ENCODE measurements at regions not wholly inside any gene's neighbourhood (a gene's known extent, or its start where the extent isn't known, plus 50 kb on each side); places are given as distances from the start of the nearest gene placed in this dataset.
A peak's percentile ranks its signal among the peaks of the same experiment; 100 is the strongest.

- TF ChIP-seq POLR2A (IDR thresholded peaks at IDR 0.05) (no peak), CTCF (IDR thresholded peaks at IDR 0.05) (peak in 1 of 7 experiments; percentile 2), EP300 (IDR thresholded peaks at IDR 0.05) (no peak), POLR2AphosphoS5 (IDR thresholded peaks at IDR 0.05) (no peak)
Observed at GRCh38 chr11:45405916-45406670, 120.0 kb upstream of the SYT13 start.

Measured in stomach (tissue), 4 donors.